Mucosa of descending colon (tissue), 3 donors: ENCODE measurements at regions not wholly inside any gene's neighbourhood (a gene's known extent, or its start where the extent isn't known, plus 50 kb on each side); places are given as distances from the start of the nearest gene placed in this dataset.
A peak's percentile ranks its signal among the peaks of the same experiment; 100 is the strongest.

ENCODE experiments used
- ATAC-seq: fragments of 200-7000 bp; cut with Tn5 transposase; one replicate; pipeline ENCODE4 v1.9.1; 2020; ENCODE audit warnings: mild to moderate bottlenecking, moderate library complexity
- DNase-seq, 3 donors: peaks; one replicate each; pipeline ENCODE4 v3.0.0-alpha.2; 2020
- H3K36me3 ChIP-seq: fragments of 200-600 bp; one replicate; pipeline ENCODE4 v1.8.0; 2021; ENCODE audit warnings: low read depth, mild to moderate bottlenecking
- H3K4me1 ChIP-seq: fragments of 200-600 bp; one replicate; pipeline ENCODE4 v1.8.0; 2021; ENCODE audit warnings: low read depth, mild to moderate bottlenecking
- H3K4me3 ChIP-seq: fragments of 200-600 bp; one replicate; pipeline ENCODE4 v1.8.0; 2021; ENCODE audit warnings: mild to moderate bottlenecking
- H3K9me3 ChIP-seq: fragments of 200-600 bp; one replicate; pipeline ENCODE4 v1.8.0; 2021; ENCODE audit warnings: mild to moderate bottlenecking
- intact Hi-C, 2 donors: fragments of 100-400 bp; cut with DNase I in 1 of 2; cut with micrococcal nuclease in 1 of 2; formaldehyde crosslinking; loops; one replicate each; pipeline versions ENCODE4 v1.11.0 to v1.11.1; 2022; cut with DNase I, micrococcal nuclease
- TF ChIP-seq, protein P1 (sequence below): fragments of 200-600 bp; IDR thresholded peaks from one replicate; pipeline ENCODE4 v1.8.0; 2022; ENCODE audit warnings: antibody characterized with exemption, mild to moderate bottlenecking
- donor health status: DM: no; HTN: no; CAD: no; lungs with moderate emphysema.
- donor health status: DM: no; HTN: no; CAD: no.
- donor health status: DM: no; HTN: yes; CAD: no.

DNA sequence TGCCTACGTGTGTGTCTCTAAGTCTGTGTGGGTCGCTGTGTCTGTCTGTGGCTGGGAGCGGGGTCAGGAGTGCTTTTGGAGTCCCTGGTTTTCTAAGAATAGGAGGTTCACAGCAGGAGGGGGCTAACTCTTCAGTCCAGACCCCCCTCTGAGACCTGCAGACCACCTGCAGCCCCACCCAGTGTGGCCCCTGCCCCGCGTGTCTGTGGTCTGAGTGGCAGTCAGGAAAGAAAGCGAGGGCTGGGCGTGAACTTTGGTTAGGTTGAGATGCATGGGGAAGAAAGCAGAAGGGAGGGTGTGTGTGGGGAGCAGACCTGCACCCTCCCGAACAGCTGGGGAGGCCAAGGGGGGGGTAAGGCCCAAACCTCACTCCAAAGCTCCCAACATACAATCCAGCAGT lies 144.9 kb upstream of the TPM1 start:
- intact Hi-C loops, result loop anchor here in 1 of 2 donors (10.0 kb wide), 1 partner anchor 147 kb away; the partner anchor contains the start of gene TPM1
- TF ChIP-seq, protein P1, sequence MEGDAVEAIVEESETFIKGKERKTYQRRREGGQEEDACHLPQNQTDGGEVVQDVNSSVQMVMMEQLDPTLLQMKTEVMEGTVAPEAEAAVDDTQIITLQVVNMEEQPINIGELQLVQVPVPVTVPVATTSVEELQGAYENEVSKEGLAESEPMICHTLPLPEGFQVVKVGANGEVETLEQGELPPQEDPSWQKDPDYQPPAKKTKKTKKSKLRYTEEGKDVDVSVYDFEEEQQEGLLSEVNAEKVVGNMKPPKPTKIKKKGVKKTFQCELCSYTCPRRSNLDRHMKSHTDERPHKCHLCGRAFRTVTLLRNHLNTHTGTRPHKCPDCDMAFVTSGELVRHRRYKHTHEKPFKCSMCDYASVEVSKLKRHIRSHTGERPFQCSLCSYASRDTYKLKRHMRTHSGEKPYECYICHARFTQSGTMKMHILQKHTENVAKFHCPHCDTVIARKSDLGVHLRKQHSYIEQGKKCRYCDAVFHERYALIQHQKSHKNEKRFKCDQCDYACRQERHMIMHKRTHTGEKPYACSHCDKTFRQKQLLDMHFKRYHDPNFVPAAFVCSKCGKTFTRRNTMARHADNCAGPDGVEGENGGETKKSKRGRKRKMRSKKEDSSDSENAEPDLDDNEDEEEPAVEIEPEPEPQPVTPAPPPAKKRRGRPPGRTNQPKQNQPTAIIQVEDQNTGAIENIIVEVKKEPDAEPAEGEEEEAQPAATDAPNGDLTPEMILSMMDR, result no peak
- ATAC-seq, result no peak

DNA sequence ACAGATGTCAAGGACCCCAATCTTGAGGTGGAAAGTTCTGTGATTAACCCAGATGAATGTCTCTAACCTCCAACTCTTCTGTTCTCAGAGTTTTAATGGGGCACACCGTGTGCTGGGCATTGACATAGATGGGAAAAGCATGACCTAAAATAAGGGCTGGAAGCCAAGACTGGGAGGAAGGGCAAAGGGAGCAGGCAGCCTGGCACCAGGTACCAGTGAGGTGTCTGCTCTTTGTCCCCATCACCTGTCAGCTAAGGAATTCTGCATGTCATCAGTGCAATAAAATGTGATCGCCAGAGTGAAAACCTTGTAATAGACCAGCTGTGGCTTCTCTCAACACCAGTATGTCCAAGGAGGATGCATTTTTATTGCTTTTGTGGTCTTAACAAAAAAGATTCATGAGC lies 143.5 kb upstream of the TPM1 start:
- Histone ChIP-seq H3K4me3 (no peak overlapping the region), H3K36me3 (no peaks in the 10 kb centered on the region), H3K4me1 (peaks cover 14% of the 10 kb centered on the region), H3K9me3 (no peaks in the 10 kb centered on the region)
- ATAC-seq (peak; percentile 77), DNase-seq (peak in 2 of 3 donors; percentile 45 to 65)
- intact Hi-C loops, result loop anchor here in 1 of 2 donors (10.0 kb wide), 1 partner anchor 146 kb away; the partner anchor contains the start of gene TPM1
- TF ChIP-seq, protein P1, result no peak

More for the DNA sequence above, 144.9 kb upstream of the TPM1 start:
- Histone ChIP-seq H3K36me3 (no peaks in the 10 kb centered on the region), H3K4me1 (peaks cover 14% of the 10 kb centered on the region), H3K4me3 (no peak overlapping the region), H3K9me3 (no peaks in the 10 kb centered on the region)
- peak in 1 of 3 donors; percentile 42 for DNase-seq

DNA sequence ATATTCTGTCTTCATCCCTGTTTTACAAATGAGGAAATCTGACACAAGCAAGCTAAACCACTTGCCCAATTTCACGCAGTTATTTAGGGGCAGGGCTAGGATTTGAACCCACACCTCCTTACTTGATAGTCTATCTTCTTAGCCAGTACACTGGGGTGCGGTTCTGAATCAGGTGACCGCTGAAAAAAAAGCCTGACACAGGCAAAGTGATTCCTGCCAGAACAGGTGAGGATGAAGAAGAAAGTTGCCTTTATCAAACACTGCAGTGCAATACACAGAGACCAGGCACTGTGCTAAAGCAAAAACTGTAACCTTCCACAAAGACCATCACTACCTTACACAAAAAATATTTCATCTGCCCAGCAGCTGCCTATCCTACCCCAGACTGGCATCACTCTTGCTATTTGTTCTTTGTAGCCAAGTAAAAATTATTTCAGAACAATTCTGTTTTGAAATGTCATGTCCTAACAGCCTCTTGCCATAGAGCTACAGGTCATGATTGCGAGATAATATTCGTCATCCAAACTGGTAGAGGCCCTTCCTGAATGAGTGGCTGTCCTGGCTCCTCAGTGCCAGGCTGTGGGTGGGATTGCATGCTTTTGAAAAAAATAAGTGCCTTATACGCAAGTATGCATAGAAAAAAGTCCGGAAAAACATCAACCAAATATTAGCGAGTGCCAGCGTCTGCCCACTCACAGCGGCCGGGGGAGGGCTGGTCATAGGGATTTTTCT lies 142.3 kb upstream of the TPM1 start:
- DNase-seq, result no peak
- TF ChIP-seq, protein P1, result no peak
- Histone ChIP-seq H3K4me3 (no peak overlapping the region), H3K9me3 (no peaks in the 10 kb centered on the region), H3K4me1 (peaks cover 14% of the 10 kb centered on the region), H3K36me3 (no peaks in the 10 kb centered on the region)
- ATAC-seq, result no peak
- intact Hi-C loops, result no loop called here

DNA sequence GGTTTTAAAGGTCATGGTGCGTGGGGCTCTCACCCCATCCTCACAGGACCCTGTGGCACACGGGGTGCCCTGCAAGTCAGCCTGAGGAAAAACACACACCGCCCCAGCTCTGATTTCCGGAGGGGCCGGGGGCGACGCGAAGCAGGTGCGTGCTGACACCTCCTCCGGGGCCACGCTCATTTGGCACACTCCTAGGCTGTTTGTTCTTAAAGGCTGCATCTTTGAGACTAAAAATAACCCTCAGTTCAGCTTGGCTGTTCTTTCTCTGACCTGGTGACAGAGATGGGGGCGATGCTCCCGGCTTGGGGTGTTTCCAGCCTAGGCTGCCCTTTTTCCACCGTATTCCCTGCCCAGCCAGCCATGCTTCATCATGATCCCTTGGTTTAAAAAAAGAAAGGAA lies 141.5 kb upstream of the TPM1 start:
- ATAC-seq (no peak), DNase-seq (no peak)
- Histone ChIP-seq H3K36me3 (no peaks in the 10 kb centered on the region), H3K4me1 (peaks cover 14% of the 10 kb centered on the region), H3K9me3 (no peaks in the 10 kb centered on the region), H3K4me3 (no peak overlapping the region)
- intact Hi-C loops, result no loop called here
- TF ChIP-seq, protein P1, result no peak

DNA sequence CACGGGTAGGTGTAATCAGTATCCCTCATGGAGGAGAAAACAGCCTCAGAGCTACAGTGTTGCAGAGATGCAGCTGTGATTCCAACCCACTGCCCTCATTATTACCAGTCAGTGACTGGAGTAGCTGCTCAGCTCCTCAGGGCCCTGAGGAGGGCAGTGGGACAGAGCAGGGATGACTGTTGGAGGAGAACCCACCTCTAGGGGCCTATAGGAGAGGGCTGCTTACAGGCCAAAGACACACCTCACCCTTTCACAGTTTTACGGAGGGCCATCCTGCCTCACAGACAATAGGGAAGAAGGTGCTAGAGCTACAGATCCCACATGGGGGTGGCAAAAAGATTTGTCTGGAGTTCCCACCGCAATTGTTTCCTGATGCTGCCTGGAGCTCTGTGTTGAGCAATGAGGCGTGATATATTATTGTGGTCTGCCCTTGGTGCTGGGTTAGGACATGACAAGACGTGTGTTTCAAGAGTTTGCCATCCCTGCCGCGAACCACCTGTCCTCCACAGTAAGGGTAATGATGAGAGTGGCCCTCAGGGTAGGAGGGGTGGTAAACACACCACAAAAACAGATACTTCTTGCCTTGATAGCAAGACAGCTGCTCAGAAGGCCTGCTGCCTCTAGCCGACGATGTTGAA lies 140.5 kb upstream of the TPM1 start:
- Histone ChIP-seq H3K4me1 (peaks cover 14% of the 10 kb centered on the region), H3K9me3 (no peaks in the 10 kb centered on the region), H3K36me3 (no peaks in the 10 kb centered on the region), H3K4me3 (no peak overlapping the region)
- DNase-seq (no peak), ATAC-seq (no peak)
- intact Hi-C loops, result no loop called here
- TF ChIP-seq, protein P1, result no peak
